ENCODE measurements at regions not wholly inside any gene's neighbourhood (a gene's known extent, or its start where the extent isn't known, plus 50 kb on each side); places are given as distances from the start of the nearest gene placed in this dataset.
A peak's percentile ranks its signal among the peaks of the same experiment; 100 is the strongest.
"Not testable (repeated sequence)": the region's sequence is repeated elsewhere in the genome, so short reads cannot be mapped to it uniquely, and the experiment has no call there.

GRCh38 chr11:67824861-67825260, 150.4 kb upstream of the ALDH3B2 start:
- DNase-seq; H3K36me3 ChIP-seq; H3K27ac ChIP-seq; H3K4me3 ChIP-seq; H3K9me3 ChIP-seq; intact Hi-C loops (cut with DNase I): not testable (repeated sequence)
- H3K4me1 ChIP-seq, result peaks cover 0 to 12% (median 4%) of the 10 kb centered on the region in 3 donors
- peaks cover 0 to 20% (median 0%) of the 10 kb centered on the region in 4 donors for H3K27me3 ChIP-seq
- WGBS, 2 donors, result 93 to 94% methylated on average over 2 of the region's 3 CpGs

DNA sequence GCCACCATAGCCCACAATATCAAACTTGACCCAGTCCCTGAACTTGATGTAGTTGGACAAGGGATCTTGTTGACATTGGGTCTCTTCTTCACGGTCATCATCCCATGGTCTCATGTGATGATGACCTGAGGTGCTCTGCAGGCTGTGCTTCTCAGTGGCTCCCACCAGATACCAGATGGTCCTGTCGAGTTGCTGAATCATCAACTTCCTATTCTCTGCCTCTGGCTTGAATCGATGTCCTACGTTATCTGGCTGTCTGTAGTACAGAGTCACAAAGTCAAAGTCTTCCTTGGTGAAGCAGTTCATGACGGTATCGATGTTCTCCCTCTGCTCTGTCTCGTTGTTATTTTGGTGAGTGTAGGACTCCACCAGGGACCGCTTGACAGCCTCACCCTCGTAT, 145.7 kb upstream of the ALDH3B2 start:
- DNase-seq, result no peak
- intact Hi-C loops (cut with DNase I), result no loop called here
- Histone ChIP-seq H3K27ac (no peak overlapping the region), H3K27me3 (peaks cover 0 to 12% (median 0%) of the 10 kb centered on the region in 4 donors), H3K36me3 (no peaks in the 10 kb centered on the region), H3K4me1 (no peaks in the 10 kb centered on the region), H3K9me3 (no peaks in the 10 kb centered on the region), H3K4me3 (no peak overlapping the region)
- no peak for TF ChIP-seq POLR2A (IDR thresholded peaks at IDR 0.05)
- TF ChIP-seq, protein P1, sequence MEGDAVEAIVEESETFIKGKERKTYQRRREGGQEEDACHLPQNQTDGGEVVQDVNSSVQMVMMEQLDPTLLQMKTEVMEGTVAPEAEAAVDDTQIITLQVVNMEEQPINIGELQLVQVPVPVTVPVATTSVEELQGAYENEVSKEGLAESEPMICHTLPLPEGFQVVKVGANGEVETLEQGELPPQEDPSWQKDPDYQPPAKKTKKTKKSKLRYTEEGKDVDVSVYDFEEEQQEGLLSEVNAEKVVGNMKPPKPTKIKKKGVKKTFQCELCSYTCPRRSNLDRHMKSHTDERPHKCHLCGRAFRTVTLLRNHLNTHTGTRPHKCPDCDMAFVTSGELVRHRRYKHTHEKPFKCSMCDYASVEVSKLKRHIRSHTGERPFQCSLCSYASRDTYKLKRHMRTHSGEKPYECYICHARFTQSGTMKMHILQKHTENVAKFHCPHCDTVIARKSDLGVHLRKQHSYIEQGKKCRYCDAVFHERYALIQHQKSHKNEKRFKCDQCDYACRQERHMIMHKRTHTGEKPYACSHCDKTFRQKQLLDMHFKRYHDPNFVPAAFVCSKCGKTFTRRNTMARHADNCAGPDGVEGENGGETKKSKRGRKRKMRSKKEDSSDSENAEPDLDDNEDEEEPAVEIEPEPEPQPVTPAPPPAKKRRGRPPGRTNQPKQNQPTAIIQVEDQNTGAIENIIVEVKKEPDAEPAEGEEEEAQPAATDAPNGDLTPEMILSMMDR (IDR thresholded peaks at IDR 0.05), result no peak
- 64 to 79% methylated on average over 9 of the region's 9 CpGs for WGBS, 2 donors

- H3K4me1 ChIP-seq; H3K36me3 ChIP-seq; H3K27ac ChIP-seq; H3K4me3 ChIP-seq; H3K9me3 ChIP-seq; DNase-seq; intact Hi-C loops (cut with DNase I); H3K27me3 ChIP-seq: not testable (repeated sequence)
- WGBS, 2 donors, result 89% methylated on average over 7 of the region's 21 CpGs; no CpG with 5 or more reads in 1 of the 2 donors
Observed at GRCh38 chr11:67817558-67817957, 143.1 kb upstream of the ALDH3B2 start.

GRCh38 chr11:67809301-67809700, 134.9 kb upstream of the ALDH3B2 start:
- 59 to 67% methylated on average over 2 of the region's 2 CpGs for WGBS, 2 donors
- DNase-seq; intact Hi-C loops (cut with DNase I); H3K9me3 ChIP-seq; H3K36me3 ChIP-seq; H3K4me3 ChIP-seq; H3K27me3 ChIP-seq; H3K27ac ChIP-seq: not testable (repeated sequence)
- H3K4me1 ChIP-seq, result peaks cover 0 to 15% (median 8%) of the 10 kb centered on the region in 3 donors

DNA sequence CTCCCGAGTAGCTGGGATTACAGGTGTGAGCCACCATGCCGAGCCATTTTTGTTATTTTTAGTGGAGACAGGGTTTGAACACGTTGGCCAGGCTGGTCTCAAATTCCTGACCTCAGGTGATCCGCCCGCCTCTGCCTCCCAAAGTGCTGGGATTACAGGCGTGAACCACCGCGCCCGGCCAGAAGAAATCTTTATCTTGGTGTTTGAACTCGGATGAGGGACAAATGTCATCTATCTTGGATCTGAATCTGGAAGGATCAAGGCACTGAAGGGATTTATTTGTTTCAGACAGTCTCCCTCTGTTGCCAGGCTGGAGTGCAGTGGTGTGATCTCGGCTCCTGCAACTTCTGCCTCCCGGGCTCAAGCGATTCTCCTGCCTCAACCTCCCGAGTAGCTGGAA, 133.5 kb upstream of the ALDH3B2 start:
- H3K36me3 ChIP-seq; H3K4me3 ChIP-seq; intact Hi-C loops (cut with DNase I); H3K27me3 ChIP-seq; H3K9me3 ChIP-seq; DNase-seq; H3K27ac ChIP-seq: not testable (repeated sequence)
- WGBS, 2 donors, result 89 to 94% methylated on average over 4 to 11 of the region's 14 CpGs
- H3K4me1 ChIP-seq, result peaks cover 0 to 29% (median 8%) of the 10 kb centered on the region in 3 donors

DNA sequence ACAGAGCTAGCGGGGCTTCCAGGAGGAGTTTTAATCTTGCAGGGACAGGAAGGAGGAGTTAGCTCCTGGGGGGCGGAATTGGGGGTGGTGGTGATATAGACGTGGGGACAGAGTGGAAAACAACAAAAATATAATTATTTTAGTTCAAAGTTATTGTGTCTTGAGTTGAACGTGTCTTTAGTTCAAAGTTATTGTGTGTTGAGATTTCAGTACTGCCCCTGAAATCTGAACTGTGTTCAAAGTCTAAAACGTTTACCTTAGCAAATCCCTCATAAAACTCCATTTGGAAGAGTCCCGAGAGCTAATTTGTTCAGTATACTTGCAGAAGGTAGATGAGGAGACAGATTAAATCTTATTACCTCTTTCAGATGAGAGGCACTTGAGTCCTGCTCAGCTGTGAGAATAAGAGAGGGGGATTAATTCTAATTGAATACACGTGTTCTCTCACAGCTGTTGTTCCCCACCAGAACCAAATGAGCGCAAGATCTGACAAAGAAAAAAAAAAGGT, 132.4 kb upstream of the ALDH3B2 start:
- H3K9me3 ChIP-seq; intact Hi-C loops (cut with DNase I); DNase-seq; H3K36me3 ChIP-seq; H3K27me3 ChIP-seq: not testable (repeated sequence)
- Histone ChIP-seq H3K4me1 (peaks cover 0 to 29% (median 8%) of the 10 kb centered on the region in 3 donors), H3K27ac (peak overlapping the region in 3 of 4 donors; percentile 92 to 94 (median 93)), H3K4me3 (peak overlapping the region in 3 of 4 donors; percentile 66 to 79 (median 77))
- 22 to 25% methylated on average over 6 to 8 of the region's 8 CpGs for WGBS, 2 donors

DNA sequence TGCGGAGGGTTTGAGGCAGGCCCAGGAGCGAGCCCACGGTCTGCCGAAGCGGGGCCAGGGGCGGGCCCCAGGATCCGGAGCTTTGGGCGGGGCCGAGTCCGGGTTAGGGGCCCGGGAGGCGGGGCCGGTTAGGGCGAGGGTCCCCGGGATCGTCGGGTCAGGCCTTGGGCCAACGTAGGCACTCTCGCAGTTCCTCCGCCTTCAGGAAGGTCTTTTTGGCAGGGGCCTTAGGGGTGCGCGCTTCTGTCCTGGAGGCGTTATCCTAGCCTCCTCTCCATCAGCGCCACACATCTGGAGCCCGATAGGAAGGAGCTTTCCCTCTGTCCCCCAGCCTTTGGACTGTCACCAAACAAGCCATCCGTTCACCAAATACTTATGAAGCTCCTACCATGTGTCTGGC, 131.8 kb upstream of the ALDH3B2 start:
- WGBS, 2 donors, result 2 to 4% methylated on average over 14 to 20 of the region's 26 CpGs
- H3K27me3 ChIP-seq; intact Hi-C loops (cut with DNase I); H3K9me3 ChIP-seq; H3K36me3 ChIP-seq; DNase-seq: not testable (repeated sequence)
- Histone ChIP-seq H3K4me1 (peaks cover 0 to 29% (median 8%) of the 10 kb centered on the region in 3 donors), H3K27ac (peak overlapping the region; percentile 89 to 94 (median 92)), H3K4me3 (peak overlapping the region; percentile 58 to 79 (median 72))

DNA sequence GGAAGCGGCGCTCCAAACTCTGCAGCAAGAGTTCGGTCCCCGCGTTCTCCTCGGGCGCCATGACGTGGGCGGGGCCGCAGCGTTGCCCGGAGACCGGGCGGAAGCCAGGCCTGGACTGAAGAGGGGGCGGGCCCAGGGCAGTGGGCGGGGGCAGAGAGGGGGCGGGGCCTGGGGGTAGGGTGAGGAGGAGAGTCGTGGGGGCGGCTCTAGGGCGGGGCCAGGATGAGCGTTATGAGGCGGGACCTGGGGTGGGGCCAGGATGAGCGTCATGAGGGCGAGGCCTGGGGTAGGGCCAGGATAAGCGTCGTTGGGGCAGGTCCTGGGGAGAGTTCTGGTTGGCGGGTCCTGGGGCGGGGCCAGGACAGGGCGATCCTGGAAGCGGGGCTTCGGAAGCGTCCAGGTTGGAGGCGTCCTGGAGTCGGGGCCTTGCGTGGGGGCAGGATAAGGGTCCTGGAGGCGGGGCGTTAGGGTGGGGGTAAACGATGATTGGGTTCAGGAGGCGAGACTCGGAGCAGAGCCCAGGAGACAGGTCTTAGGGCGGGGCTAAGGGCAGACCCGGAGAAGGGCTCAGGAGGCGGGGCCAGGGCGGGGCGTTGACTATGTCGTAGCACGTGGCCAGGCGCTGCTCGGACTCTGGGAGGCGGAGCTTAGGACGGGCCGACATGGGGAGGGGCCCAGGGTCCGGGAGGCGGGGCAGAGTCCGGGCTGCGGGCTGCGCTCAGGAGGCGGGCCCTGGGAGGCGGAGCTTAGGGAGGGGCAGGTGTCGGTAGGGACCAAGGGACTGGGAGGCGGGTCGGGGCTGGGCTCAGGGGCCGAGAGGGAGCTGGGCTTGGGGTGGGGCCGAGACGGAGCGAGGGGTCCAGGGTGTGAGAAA, 131.1 kb upstream of the ALDH3B2 start:
- intact Hi-C loops (cut with DNase I); H3K27me3 ChIP-seq; H3K9me3 ChIP-seq; H3K36me3 ChIP-seq: not testable (repeated sequence)
- Histone ChIP-seq H3K4me3 (peak overlapping the region; percentile 58 to 79 (median 72)), H3K27ac (peak overlapping the region; percentile 89 to 94 (median 92)), H3K4me1 (peaks cover 0 to 29% (median 8%) of the 10 kb centered on the region in 3 donors)
- WGBS, 2 donors, result 0 to 1% methylated on average over 6 to 19 of the region's 66 CpGs
- DNase-seq, result peak; percentile 97
- TF ChIP-seq POLR2A (IDR thresholded peaks at IDR 0.05), result peak in 2 of 4 donors; percentile 16 to 45

Data from esophagus squamous epithelium (tissue), 5 donors.